H1 (cell line): ENCODE measurements at regions not wholly inside any gene's neighbourhood (a gene's known extent, or its start where the extent isn't known, plus 50 kb on each side); places are given as distances from the start of the nearest gene placed in this dataset.

Experiments used
- SIX5 ChIP-seq: IDR thresholded peaks from 2 replicates; pipeline ENCODE4 v1.6.1; 2011; ENCODE audit warnings: mild to moderate bottlenecking, low read depth, low read length

DNA sequence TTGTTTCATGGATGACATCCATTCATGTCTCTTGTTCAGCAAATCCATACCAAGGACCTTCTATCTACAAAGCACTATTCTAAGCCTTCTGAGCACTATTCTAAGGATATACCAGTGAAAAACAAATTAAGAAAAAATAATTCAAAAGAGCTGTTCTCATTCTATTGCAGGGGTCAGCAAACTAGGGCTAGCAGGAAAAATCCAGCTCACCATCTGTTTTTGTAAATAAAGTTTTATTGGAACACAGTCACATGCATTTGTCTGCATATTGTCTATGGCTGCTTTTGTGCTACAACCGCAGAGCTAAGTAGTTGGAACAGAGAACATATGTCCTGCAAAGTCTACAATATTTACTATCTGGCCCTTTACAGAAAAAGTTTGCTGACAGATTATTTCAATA, 222.7 kb upstream of the DYNLRB2 start (continued):
- TF ChIP-seq SIX5: no peak
